SK-N-SH treated with all-trans-retinoic acid at 6 μM for 48 hours (cell line): ENCODE measurements at regions not wholly inside any gene's neighbourhood (a gene's known extent, or its start where the extent isn't known, plus 50 kb on each side); places are given as distances from the start of the nearest gene placed in this dataset.
A peak's percentile ranks its signal among the peaks of the same experiment; 100 is the strongest.

Source experiments
- ATAC-seq: fragments of 200-7000 bp; cut with Tn5 transposase; 3 replicates; pipeline ENCODE4 v1.9.1; 2020; ENCODE audit warnings: mild to moderate bottlenecking, moderate library complexity
- ARNTL ChIP-seq: fragments of 450-650 bp; formaldehyde crosslinking; IDR thresholded peaks from 2 replicates; pipeline ENCODE4 v1.5.0; 2020; ENCODE audit warnings: low read depth, mild to moderate bottlenecking, moderate library complexity, borderline replicate concordance
- CSDC2 ChIP-seq: fragments of 250-450 bp; sonication (Bioruptor Pico); IDR thresholded peaks from 2 replicates; pipeline ENCODE4 v1.5.0; 2020; ENCODE audit warnings: mild to moderate bottlenecking, moderate library complexity
- ESRRG ChIP-seq: fragments of 250-450 bp; sonication (Bioruptor Pico); IDR thresholded peaks from 2 replicates; pipeline ENCODE4 v1.6.1; 2021; ENCODE audit warnings: mild to moderate bottlenecking
- GLIS3 ChIP-seq: fragments of 250-450 bp; sonication (Bioruptor Pico); IDR thresholded peaks from 2 replicates; pipeline ENCODE4 v1.5.0; 2020; ENCODE audit warnings: mild to moderate bottlenecking, moderate library complexity
- ISL1 ChIP-seq: fragments of 250-450 bp; sonication (Bioruptor Pico); IDR thresholded peaks from 2 replicates; pipeline ENCODE4 v2.1.2; 2022; ENCODE audit warnings: mild to moderate bottlenecking, moderate library complexity
- OSR1 ChIP-seq: fragments of 250-450 bp; sonication (Bioruptor Pico); IDR thresholded peaks from 2 replicates; pipeline ENCODE4 v1.8.0; 2022; ENCODE audit warnings: moderate library complexity, mild to moderate bottlenecking, inconsistent platforms
- PPARA ChIP-seq: fragments of 250-450 bp; sonication (Bioruptor Pico); IDR thresholded peaks from 2 replicates; pipeline ENCODE4 v1.5.0; 2020; ENCODE audit warnings: mild to moderate bottlenecking, borderline replicate concordance
- SNAI2 ChIP-seq: fragments of 250-450 bp; sonication (Bioruptor Pico); IDR thresholded peaks from 2 replicates; pipeline ENCODE4 v1.5.0; 2020; ENCODE audit warnings: mild to moderate bottlenecking, moderate library complexity
- TOX ChIP-seq: fragments of 250-450 bp; sonication (Bioruptor Pico); IDR thresholded peaks from 2 replicates; pipeline ENCODE4 v1.8.0; 2021; ENCODE audit warnings: mild to moderate bottlenecking, moderate library complexity, borderline replicate concordance
- ZC3H10 ChIP-seq: fragments of 250-450 bp; sonication (Bioruptor Pico); IDR thresholded peaks from 2 replicates; pipeline ENCODE4 v1.5.1; 2021; ENCODE audit warnings: mild to moderate bottlenecking, moderate library complexity
- ZFP30 ChIP-seq: fragments of 450-650 bp; formaldehyde crosslinking; IDR thresholded peaks from 2 replicates; pipeline ENCODE4 v1.5.0; 2022; ENCODE audit warnings: mild to moderate bottlenecking, moderate library complexity
- ZNF70 ChIP-seq: fragments of 450-650 bp; formaldehyde crosslinking; IDR thresholded peaks from 2 replicates; pipeline ENCODE4 v1.5.0; 2020; ENCODE audit warnings: mild to moderate bottlenecking, moderate library complexity
- TF ChIP-seq, protein P1 (sequence below): fragments of 250-450 bp; sonication (Bioruptor Pico); IDR thresholded peaks from 2 replicates; pipeline ENCODE4 v1.5.0; 2020; ENCODE audit warnings: mild to moderate bottlenecking, moderate library complexity
- TF ChIP-seq, protein P2 (sequence below): fragments of 250-450 bp; sonication (Bioruptor Pico); IDR thresholded peaks from 2 replicates; pipeline ENCODE4 v1.5.1; 2021; ENCODE audit warnings: mild to moderate bottlenecking, moderate library complexity
- TF ChIP-seq, protein P3 (sequence below): fragments of 250-450 bp; sonication (Bioruptor Pico); IDR thresholded peaks from 2 replicates; pipeline ENCODE4 v1.8.0; 2020; ENCODE audit warnings: mild to moderate bottlenecking, moderate library complexity, borderline replicate concordance
- TF ChIP-seq, protein P4 (sequence below): fragments of 250-450 bp; sonication (Bioruptor Pico); IDR thresholded peaks from 2 replicates; pipeline ENCODE4 v1.5.1; 2020; ENCODE audit warnings: low read depth, mild to moderate bottlenecking, moderate library complexity
- TF ChIP-seq, protein P5 (sequence below): fragments of 250-450 bp; sonication (Bioruptor Pico); IDR thresholded peaks from 2 replicates; pipeline ENCODE4 v1.8.0; 2021; ENCODE audit warnings: low read depth, mild to moderate bottlenecking, moderate library complexity, borderline replicate concordance

DNA sequence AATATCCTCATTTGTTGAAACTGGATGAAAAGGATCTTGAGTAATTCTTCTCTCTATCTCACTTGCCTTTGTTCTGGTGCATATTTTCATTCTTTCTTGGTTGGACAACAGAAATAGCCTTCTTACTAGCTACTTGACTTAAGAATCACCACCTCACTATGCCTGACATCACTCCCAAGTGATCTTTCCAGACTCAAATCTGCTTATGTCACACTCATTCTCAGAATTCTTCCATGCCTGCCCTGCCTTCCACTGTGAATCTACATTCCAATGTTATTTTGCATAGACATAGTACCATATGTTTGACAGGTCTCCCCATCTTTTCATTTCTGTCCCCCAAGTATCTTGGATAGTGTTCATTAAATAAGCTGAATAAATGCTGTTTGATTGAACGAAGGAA lies 78.5 kb upstream of the DPYD start:
- ATAC-seq = peak; percentile 90
- TF ChIP-seq, protein P1, sequence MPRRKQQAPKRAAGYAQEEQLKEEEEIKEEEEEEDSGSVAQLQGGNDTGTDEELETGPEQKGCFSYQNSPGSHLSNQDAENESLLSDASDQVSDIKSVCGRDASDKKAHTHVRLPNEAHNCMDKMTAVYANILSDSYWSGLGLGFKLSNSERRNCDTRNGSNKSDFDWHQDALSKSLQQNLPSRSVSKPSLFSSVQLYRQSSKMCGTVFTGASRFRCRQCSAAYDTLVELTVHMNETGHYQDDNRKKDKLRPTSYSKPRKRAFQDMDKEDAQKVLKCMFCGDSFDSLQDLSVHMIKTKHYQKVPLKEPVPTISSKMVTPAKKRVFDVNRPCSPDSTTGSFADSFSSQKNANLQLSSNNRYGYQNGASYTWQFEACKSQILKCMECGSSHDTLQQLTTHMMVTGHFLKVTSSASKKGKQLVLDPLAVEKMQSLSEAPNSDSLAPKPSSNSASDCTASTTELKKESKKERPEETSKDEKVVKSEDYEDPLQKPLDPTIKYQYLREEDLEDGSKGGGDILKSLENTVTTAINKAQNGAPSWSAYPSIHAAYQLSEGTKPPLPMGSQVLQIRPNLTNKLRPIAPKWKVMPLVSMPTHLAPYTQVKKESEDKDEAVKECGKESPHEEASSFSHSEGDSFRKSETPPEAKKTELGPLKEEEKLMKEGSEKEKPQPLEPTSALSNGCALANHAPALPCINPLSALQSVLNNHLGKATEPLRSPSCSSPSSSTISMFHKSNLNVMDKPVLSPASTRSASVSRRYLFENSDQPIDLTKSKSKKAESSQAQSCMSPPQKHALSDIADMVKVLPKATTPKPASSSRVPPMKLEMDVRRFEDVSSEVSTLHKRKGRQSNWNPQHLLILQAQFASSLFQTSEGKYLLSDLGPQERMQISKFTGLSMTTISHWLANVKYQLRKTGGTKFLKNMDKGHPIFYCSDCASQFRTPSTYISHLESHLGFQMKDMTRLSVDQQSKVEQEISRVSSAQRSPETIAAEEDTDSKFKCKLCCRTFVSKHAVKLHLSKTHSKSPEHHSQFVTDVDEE = no peak
- peak; percentile 32; the same call in 1 of the 2 replicates for TF ChIP-seq ISL1 (CRISPR knock-in tag)
- TF ChIP-seq, protein P2, sequence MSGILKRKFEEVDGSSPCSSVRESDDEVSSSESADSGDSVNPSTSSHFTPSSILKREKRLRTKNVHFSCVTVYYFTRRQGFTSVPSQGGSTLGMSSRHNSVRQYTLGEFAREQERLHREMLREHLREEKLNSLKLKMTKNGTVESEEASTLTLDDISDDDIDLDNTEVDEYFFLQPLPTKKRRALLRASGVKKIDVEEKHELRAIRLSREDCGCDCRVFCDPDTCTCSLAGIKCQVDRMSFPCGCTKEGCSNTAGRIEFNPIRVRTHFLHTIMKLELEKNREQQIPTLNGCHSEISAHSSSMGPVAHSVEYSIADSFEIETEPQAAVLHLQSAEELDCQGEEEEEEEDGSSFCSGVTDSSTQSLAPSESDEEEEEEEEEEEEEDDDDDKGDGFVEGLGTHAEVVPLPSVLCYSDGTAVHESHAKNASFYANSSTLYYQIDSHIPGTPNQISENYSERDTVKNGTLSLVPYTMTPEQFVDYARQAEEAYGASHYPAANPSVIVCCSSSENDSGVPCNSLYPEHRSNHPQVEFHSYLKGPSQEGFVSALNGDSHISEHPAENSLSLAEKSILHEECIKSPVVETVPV = no peak
- TF ChIP-seq, protein P3, sequence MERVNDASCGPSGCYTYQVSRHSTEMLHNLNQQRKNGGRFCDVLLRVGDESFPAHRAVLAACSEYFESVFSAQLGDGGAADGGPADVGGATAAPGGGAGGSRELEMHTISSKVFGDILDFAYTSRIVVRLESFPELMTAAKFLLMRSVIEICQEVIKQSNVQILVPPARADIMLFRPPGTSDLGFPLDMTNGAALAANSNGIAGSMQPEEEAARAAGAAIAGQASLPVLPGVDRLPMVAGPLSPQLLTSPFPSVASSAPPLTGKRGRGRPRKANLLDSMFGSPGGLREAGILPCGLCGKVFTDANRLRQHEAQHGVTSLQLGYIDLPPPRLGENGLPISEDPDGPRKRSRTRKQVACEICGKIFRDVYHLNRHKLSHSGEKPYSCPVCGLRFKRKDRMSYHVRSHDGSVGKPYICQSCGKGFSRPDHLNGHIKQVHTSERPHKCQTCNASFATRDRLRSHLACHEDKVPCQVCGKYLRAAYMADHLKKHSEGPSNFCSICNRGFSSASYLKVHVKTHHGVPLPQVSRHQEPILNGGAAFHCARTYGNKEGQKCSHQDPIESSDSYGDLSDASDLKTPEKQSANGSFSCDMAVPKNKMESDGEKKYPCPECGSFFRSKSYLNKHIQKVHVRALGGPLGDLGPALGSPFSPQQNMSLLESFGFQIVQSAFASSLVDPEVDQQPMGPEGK (CRISPR knock-in tag) = no peak

DNA sequence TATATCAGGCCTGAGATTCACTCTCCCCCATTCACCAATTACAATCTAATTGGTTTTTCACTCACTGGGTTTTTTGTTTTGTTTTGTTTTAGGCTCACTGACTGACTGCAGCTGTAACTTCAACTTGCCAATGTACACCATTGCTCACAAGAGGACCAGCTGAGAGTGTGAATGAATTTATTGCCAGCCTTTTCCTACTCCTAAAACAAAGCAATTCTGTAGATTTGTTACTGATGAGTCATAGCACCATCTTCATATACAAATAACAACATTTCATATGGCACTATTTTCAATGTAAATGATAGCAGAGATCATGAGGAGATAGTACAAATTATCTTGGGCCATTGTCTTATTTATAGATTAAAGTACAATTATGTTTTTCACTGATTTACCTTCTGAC lies 76.0 kb upstream of the DPYD start:
- no peak for ATAC-seq

DNA sequence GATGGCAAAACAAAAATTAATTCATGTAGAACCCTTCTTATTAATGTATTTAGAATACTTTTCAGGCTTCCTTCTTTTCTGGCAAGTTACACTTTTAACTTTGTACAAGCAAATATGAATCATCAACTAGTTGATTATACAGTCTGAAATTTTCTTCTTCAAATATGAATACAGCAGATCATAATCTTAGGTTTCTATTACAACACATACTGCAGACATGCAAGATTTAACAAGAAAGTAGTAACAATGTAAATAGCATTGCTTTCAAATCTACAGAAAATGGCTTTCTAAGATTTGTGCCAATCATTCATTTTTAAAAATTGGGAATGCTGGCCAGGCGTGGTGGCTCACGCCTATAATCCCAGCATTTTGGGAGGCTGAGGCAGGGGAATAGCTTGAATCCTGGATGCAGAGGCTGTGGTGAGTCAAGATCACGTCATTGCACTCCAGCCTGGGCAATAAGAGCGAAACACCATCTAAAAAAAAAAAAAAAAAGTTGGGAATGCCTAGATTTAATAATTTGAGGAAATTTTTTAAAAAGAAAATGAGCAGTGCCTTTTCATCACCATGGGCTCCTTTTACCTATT lies 68.4 kb upstream of the DPYD start:
- peak; percentile 72 for ATAC-seq
- TF ChIP-seq SNAI2 (no peak), PPARA (CRISPR knock-in tag) (no peak), ARNTL (CRISPR knock-in tag) (no peak), ZFP30 (CRISPR knock-in tag) (no peak), TOX (CRISPR knock-in tag) (no peak), ESRRG (CRISPR knock-in tag) (no peak), OSR1 (CRISPR knock-in tag) (no peak)
- TF ChIP-seq, protein P2 = no peak
- TF ChIP-seq, protein P4, sequence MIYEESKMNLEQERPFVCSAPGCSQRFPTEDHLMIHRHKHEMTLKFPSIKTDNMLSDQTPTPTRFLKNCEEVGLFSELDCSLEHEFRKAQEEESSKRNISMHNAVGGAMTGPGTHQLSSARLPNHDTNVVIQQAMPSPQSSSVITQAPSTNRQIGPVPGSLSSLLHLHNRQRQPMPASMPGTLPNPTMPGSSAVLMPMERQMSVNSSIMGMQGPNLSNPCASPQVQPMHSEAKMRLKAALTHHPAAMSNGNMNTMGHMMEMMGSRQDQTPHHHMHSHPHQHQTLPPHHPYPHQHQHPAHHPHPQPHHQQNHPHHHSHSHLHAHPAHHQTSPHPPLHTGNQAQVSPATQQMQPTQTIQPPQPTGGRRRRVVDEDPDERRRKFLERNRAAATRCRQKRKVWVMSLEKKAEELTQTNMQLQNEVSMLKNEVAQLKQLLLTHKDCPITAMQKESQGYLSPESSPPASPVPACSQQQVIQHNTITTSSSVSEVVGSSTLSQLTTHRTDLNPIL (CRISPR knock-in tag) = no peak

More for the DNA sequence above, 76.0 kb upstream of the DPYD start:
- no peak for TF ChIP-seq ISL1 (CRISPR knock-in tag)
- no peak for TF ChIP-seq ZC3H10 (CRISPR knock-in tag)
- no peak for TF ChIP-seq ZNF70 (CRISPR knock-in tag)
- TF ChIP-seq, protein P5, sequence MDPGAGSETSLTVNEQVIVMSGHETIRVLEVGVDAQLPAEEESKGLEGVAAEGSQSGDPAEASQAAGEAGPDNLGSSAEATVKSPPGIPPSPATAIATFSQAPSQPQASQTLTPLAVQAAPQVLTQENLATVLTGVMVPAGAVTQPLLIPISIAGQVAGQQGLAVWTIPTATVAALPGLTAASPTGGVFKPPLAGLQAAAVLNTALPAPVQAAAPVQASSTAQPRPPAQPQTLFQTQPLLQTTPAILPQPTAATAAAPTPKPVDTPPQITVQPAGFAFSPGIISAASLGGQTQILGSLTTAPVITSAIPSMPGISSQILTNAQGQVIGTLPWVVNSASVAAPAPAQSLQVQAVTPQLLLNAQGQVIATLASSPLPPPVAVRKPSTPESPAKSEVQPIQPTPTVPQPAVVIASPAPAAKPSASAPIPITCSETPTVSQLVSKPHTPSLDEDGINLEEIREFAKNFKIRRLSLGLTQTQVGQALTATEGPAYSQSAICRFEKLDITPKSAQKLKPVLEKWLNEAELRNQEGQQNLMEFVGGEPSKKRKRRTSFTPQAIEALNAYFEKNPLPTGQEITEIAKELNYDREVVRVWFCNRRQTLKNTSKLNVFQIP = no peak
- no peak for TF ChIP-seq CSDC2
- TF ChIP-seq, protein P1 = no peak
- no peak for TF ChIP-seq ESRRG (CRISPR knock-in tag)
- TF ChIP-seq, protein P2 = no peak
- no peak for TF ChIP-seq GLIS3 (CRISPR knock-in tag)
- TF ChIP-seq, protein P4 (CRISPR knock-in tag) = no peak
